Inflammatory macrophage treated with lipopolysaccharide for 4 hours (primary cell): ENCODE measurements at regions not wholly inside any gene's neighbourhood (a gene's known extent, or its start where the extent isn't known, plus 50 kb on each side); places are given as distances from the start of the nearest gene placed in this dataset.
"Not testable (repeated sequence)": the region's sequence is repeated elsewhere in the genome, so short reads cannot be mapped to it uniquely, and the experiment has no call there.

Experiments
- DNase-seq: peaks from one replicate; pipeline ENCODE4 v3.0.0-alpha.2; 2020

DNA sequence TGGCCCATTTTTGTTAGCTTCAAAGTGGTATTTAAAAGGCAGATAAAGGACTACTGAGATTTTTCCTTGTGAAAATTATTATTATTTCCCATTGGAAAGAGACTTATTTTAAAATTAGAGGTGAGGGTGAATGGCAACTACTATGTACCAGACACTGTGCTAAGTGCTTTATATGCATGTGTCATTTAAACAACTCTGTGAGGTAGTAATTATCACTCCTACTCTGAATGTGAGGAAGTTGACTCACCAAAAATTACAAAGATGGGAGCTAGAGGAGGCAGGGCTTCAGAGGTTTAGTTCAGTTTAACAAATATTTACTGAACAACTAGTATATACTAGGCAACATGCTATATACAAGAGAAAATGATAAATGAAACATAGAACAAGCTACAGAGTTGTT is 78.2 kb downstream of the MSL3 start:
- no peak for DNase-seq

DNA sequence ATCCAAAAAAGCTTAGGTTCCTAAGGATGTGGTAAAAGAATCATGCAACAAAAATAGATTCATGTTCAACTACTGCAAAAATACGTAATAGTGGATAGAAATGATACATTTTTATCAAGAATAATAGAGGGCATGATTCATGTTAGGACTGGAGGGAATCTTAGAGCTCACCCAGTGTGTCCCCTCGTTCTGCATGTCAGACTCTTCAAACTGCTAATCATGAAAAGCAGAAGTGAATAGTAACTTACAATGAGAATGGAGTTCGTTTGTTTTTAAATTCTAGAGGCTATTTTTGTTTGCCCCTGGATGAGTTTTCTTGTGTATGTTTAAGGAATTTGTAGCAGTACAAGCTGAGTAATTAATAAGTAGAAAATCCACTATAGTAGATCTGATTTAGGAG is 79.4 kb downstream of the MSL3 start:
- no peak for DNase-seq

DNA sequence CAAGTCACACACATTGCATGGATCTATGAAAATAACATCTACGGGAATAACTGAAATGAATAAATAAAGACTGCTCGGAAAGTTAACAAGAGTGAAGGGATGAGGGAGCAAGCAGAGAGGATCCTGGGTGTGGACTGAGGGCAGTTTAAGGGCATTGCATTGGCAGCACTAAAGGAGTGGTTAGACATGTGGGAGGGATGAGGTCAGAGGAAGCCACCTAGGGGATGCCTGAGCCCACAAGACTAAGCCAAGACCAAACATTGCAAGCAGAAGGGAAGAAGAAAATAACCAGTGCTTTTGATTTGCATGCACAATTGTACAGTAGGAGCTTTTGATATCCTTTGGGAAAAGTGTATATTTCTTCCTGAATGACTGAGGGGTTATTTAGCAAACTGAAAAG is 106.1 kb downstream of the MSL3 start:
- no peak for DNase-seq

DNA sequence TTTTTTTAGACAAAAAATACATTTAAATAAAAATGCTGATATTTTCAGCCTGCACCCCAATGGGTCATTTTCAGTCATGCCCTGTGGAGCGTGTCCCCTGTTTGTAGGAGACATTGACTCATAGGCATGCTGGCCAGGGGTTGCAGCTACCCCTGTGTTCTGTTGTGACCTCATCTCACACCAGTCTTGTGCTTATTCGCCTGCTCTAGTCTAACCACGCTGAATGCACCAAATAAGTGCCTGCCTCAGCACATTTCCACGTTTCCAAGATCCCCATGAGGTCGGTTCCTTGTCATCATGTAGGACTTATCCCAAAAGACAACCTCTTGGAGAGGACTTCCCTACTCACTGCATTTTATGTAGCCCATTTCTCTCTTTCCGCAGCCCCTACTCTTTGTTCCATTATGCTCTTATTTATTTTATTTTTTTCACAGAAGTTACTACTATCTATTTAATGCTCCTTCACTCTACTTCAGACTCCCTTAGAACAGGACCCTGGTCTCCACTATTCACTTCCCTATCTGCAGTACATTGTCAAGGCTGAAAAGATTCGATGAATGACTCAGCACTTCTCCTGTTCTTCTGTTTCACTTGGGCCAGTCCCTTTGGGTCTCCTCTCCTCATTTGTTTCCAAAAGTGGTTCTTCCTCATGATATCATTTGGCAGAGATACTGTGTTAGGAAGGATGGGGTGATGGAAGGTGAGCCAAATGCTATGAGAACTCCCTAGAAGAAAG is 109.7 kb downstream of the MSL3 start:
- DNase-seq: no peak

DNA sequence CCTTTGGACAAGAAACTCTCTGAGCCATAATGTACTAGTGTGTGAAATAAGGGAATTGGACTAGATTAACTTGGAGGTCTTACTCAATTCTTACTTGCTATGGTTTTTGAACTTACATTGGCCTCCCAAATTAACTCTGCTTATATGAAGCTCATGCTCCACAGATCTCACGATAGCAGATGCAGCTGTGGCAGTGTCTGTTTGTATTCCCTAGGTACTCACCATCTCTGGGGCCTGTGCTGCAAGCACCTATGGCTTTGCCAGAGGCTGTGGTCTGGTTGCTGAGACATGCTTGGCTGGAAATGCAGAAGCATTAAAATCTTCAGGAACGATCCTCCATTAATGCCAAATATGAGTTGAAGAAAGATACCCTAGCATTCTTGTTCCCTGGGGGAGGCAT is 112.8 kb downstream of the MSL3 start:
- DNase-seq: no peak

DNA sequence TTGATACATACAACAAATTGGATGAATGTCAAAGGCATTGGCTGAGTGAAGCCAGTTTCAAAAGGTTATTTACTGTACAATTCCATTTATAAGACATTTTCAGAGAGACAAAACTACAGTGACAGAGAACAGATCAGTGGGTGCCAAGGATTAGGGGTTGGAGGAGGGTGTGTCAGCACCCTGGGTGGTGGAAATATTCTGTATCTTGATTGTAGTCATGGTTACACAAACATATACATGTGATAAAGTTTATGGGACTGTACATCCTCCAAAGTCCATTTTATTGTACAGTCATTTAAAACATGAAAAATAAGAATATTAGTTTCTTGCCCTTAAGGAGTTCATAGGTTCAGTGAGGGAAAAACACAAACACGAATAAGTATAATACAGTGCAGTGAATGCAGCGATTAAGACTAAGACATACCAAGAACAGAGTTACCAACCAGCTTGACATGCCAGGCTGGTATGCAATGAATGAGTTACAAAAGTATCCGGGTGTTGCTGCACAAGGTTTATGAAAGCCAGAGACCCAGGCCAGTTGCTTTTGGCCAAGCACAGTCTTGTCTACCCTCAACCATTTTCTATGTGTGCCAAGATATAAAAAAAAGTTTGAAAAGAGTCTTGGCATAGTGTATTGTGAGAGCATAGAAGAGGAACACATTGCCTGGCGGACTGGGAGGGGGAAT is 123.6 kb downstream of the MSL3 start:
- no peak for DNase-seq

DNA sequence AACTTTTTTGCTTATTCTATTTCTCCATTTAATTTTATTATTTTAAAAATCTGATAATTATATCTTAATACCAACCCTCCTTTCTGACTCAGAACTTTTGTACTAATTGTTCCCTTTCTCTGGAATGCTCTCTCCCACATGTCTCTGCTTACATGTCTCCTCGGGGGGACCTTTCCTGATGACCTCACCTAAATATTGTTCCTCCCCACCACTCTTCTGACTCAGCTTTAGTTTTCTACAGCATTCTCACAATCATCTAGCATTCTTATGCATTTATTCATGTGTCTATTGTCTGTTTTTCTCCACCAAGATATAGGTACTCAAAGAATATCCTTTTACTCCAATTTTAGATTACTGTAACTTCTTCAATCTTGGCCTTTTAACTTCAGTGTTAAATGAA is 128.7 kb downstream of the MSL3 start:
- DNase-seq: no peak

DNA sequence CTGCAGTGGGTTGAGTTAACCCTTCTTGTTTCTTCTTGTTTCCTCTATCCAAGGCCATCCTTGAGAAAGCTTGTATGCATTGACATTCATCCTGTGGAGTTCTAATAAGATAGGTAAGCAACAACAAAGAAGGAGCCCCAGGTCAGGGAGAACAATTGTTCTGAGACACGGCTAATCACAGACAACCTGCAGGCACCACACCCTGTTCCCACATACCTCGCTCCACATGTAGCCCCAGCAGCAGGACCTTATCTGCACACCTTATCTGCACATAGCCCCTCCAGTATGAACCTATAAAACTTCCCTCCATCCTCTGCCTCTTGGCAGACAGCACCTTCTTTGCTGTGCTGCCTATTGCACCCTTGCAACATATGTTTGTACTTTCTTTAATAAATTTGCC is 129.1 kb downstream of the MSL3 start:
- no peak for DNase-seq

DNA sequence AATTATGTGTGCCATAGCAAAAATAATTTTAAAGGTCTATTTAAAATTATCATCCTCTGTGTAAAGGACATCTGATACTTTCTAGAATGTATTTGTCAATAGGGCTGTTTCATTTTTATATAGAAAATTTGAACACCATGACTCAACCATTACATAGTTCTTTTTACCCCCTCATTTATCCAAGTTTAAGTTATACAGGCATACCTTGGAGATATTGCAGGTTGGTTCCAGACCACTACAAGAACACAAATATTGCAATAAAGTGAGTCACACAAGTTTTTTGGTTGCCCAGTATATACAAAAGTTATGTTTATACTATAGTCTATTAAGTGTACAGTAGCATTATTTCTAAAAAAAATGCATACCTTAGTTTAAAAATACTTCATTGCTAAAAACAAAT is 130.4 kb downstream of the MSL3 start:
- DNase-seq: no peak

DNA sequence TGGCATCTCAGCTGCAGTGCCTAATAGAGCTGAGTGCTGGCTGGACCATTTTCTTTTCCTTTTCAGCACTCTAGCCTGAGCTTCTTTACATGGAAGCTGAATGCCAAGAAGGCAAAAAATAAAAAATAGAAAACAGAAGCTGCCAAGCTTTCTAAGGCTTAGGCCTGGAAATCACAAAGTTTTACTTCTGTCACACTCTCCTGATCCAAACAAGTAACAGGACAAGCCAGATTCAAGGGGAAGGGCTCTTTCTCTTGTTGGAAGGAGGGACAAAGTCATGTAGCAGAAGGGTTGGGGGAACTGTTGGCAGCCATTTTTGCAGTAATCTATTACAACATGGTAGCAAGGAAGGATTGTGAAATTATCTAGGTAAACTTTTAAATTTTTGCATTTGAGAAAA is 131.8 kb downstream of the MSL3 start:
- no peak for DNase-seq

DNA sequence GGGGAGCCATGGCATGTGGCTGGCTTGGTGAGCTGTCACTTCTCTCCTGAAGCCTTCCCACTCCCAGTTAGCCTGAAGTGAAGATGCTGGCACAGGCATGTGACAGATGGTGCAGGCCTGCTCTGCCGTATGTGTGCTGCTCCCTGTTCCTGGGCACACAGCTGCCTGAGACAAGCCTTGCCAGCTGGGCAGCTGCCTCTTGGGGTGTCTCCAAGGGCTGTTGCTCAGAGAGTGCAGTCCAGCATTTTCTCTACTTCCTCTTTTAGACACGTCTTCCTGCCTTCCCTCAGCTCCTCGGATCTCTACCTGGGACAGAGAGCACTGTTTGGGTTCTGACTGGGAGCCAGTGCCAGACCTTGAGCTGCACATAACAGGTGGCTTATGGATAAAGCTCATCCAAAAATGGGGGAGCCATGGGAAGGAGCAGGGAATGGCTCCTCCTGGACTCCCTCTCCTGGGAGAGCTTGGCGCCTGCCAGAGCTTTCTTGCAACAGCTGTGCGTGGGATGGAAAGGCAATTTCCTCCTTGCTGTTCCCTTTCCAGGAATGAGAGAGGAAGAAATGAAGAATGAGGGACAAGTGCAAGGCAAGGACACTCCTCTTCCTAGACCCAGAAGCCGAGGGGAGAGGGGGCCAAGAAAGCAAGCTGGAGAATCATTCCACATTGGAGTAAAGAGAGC is 132.9 kb downstream of the MSL3 start:
- DNase-seq: peak; percentile 37

DNA sequence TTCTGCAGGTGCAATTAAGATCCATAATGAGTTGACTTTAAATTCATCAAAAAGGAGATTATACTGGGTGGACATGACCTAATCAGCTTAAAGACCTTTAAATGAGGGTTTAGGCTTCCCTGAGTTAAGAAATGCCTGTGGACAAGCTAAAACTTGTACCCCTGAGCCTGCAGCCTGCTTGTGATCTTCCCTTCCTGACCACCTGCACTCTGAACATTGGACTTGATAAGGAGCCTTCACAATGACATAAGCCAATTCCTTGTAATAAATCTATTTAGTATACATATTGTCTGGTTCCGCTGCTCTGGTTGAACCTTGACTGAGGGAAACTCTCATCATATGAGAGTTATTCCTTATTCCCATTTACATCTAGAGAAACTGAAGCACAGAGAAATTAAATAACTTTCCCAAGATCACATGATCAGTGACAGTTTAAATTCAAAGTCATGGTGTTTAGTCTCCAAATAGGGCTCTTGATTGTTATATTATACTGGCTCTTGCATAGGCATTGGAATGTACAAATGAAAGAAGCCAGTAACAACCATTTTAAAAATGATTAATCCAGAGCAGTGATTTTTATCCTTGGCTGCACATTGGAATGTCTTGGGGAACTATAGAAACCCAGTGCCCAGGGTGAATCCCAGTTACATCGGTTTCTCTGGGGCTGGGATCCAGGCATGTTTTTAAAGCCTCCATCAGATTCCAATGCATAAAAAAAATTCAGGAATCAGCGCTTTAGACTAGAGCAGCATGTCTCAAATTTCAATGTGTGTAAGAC is 136.1 kb downstream of the MSL3 start:
- DNase-seq: no peak

DNA sequence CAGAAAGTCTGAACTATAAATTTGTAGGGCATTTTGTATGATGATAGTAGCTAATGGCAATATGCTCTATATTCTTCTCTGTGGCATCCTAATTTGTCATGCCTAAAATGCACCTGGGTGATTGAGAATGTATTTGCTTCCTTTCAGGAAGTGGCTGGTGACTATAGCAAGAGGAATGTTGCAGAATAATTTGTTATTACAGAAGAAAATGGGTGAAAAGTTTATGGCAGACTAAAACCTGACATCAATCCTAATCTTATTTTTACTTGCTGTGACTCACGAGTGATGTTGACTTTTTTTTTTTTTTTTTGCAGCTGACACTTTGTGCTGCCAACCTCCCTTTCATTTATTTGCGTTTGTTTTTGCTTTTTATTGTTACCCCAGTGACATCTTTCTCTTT is 141.1 kb downstream of the MSL3 start:
- DNase-seq: peak; percentile 19

DNA sequence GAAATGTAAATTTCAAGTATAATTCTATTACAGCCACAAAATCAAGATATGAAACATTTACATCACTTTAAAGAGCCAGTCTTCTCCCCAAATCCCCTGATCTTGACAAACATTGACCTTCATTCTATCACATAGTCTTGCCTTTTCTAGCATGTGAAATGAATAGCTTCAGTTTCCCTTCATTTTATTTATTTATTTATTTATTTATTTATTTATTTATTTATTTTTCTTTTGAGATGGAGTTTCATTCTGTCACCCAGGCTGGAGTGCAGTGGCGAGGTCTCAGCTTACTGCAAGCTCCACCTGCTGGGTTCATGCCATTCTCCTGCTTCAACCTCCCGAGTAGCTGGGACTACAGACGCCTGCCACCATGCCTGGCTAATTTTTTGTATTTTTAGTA is 147.9 kb downstream of the MSL3 start:
- DNase-seq: not testable (repeated sequence)

DNA sequence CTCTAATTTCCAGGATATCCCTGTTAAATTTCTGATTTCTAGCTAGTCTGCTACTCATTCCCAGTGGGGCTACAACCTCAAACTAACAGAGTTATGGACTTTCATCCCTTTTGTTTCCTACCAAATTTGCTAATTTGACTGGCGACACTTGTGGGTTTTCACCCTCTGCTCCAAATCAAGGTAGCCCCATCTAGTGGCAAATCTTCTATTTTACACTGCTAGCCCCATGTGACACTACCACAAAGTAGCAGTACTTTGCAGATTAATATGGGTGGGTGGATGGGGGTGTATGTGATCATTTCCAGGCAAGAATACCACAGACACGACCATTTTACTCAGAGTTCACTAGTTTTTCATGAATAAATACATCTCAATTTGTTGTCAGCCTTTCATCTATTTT is 150.3 kb downstream of the MSL3 start:
- DNase-seq: peak; percentile 42

DNA sequence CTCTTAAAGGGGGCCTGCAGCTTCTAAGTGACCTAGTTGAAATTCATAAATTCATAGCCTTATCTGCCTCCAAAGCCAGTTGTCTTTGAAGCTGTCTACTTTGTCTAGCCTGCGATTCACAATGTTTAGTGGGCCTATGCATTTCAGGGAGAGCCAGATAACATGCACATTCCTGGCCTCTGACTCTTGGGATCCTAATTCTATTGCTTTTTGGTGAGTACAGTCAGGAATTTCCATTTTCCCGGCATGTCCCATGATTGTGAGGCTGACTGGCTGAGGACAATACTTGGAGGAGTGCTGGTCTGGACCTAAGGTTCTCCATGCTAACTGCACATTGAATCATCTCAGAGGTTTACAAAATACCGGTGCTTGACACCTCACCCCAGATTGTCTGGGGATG is 155.0 kb downstream of the MSL3 start:
- DNase-seq: no peak

DNA sequence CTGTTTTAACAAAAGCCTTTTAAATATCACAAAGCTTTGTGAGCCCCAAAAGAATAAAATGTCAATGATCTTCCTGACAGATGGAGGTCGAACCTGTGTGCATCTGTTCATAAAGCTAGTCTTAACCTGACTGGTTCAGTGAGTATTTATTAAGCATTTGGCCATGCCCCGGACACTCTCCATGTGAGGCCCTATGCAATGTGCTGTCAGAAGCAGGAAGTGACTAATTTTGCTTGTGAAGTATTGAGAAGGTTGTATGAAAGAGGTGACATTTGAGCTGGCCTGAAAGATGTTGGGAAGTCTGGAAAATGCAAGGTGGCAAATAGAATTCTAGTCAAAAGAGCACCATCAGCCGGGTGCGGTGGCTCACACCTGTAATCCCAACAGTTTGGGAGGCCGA is 171.4 kb downstream of the MSL3 start:
- DNase-seq: no peak

DNA sequence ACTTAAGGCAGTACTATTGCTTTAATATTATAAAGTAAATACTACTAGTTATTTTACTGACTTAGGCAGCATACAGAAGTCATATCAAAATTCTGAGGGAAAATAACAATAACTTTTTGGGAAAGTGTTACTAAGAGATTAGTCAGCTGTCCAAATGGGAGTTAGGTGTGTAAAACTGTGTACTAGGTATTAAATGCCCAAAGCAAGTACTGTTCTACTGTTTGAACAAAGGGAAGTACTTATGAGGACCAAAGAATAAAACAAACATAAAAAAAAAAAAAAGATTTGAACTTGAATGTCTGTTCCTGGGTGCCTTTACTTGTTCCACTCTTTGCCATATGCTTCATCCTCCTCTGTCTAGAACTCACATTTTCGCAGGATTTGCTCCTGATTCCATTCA is 174.4 kb downstream of the MSL3 start:
- no peak for DNase-seq

DNA sequence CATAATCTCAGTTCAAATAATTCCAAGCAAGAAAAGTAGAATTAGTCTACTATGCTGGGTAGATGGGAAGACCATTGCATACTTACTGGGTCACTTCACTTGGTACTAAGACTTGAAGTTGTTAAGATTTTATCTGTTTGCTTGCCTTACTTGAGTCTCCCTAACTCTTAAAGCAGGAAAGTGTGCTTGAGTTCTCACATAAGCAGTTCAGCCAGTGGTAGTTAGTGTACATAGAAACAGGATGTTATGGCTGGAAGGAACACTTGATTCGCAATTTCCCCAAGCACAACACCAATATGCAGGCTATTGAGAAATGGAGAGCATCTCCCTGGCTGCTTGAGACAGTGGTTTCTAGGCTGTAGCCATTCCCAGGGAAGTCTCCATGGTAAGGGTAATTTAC is 176.1 kb downstream of the MSL3 start:
- no peak for DNase-seq

DNA sequence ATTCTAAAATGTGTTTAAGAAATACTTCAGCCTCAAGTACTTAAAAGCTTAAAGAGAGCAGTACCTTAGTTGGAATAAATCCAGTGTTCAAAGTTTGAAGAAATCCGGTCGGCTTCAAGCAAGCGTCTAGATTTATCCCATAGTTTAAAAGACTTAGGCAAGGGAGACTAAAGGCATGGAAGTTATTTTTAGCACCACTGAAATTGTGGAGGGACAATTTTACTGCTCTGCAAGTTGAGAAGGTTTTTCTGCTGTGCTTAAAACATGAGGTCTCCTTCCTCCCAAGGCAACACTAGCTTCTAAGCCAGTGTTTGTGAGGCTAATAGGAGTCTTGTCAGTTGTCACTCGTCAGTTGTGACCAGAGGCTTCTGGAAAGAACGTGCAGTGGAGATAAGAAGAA is 183.5 kb downstream of the MSL3 start:
- no peak for DNase-seq

DNA sequence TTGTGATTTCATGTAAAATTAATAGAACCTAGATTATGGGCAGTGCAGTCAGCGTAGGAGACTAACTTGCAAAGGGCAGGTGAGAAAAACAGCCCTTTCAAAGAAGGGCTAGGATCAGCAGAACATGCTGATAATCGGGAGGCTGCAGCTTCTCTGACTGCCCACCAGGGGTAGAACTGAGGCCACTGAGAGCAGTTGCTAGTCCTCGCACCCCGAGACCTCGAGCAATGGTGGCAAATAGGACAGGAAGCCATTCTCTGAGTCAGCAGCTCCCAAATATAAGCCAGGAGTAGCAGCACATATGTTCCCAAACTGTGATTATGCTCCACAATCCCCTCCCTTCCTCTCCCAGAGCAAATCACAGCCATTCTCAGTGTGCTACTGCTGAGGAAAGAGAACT is 186.5 kb downstream of the MSL3 start:
- no peak for DNase-seq

DNA sequence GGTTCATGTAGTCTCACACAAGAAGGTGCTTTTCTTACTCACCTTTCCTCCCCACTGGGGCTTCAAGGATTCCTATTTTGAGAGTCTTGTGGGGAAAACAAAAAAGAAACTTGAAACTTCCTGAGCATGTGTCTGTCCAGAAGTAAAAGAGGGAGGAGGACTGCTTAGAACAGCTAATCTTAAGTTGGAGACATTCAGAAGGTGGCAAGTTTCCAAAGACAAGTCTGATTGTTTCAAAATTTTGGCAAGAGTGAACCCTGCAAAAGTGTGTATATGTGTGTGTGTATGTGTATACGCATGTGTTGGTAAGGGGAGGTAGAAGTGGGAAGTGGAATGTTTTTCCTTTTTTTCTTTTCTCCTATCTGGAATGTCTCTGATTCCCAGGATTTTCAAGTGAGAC is 189.0 kb upstream of the FRMPD4 start:
- DNase-seq: no peak

DNA sequence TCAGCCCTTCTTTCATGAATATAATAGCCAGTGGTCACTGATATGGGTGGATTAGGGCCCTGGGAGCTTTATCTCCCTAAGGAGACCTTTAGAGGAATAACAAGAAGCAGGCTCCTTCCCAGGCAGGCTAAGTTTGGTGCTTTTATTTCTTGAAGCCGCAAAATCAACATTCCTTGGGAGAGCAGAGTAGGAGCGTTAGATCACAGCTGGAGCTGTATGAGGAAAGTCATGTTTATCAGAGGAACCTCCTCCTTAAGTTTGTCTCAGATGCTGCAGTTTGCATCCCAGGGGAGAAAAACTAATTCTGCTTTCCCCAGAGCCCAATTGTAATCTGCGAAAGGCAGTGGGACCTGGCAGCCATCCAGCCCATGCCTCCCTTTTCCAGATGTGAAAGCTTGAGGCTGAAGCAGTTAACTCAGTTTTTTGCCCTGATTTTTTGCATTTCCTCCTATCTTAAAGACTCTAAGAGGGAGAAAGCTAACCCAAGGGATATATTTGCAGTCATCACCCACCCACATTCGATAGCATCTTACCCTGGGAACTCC is 186.0 kb upstream of the FRMPD4 start:
- DNase-seq: no peak
